SJCRH30 (cell line): ENCODE measurements at regions not wholly inside any gene's neighbourhood (a gene's known extent, or its start where the extent isn't known, plus 50 kb on each side); places are given as distances from the start of the nearest gene placed in this dataset.

ENCODE experiments used
- DNase-seq, 2 experiments: peaks; one replicate each; pipeline ENCODE4 v3.0.0-alpha.2; 2015 to 2020
- H3K27ac ChIP-seq: fragments of 250-450 bp; sonication (Bioruptor Pico); 2 replicates; pipeline ENCODE4 v1.5.1; 2020; ENCODE audit warnings: mild to moderate bottlenecking, moderate library complexity
- H3K27me3 ChIP-seq: fragments of 250-450 bp; sonication (Bioruptor Pico); 2 replicates; pipeline ENCODE4 v1.5.1; 2020; ENCODE audit warnings: mild to moderate bottlenecking, moderate library complexity
- H3K36me3 ChIP-seq: fragments of 250-450 bp; sonication (Bioruptor Pico); 2 replicates; pipeline ENCODE4 v1.5.1; 2020; ENCODE audit warnings: mild to moderate bottlenecking, moderate library complexity
- H3K4me1 ChIP-seq: fragments of 250-450 bp; sonication (Bioruptor Pico); 2 replicates; pipeline ENCODE4 v1.5.1; 2020; ENCODE audit warnings: mild to moderate bottlenecking, moderate library complexity
- H3K4me3 ChIP-seq: fragments of 250-450 bp; sonication (Bioruptor Pico); 2 replicates; pipeline ENCODE4 v1.5.1; 2020; ENCODE audit warnings: mild to moderate bottlenecking, moderate library complexity
- H3K9me3 ChIP-seq: fragments of 250-450 bp; sonication (Bioruptor Pico); replicated peaks from 2 replicates; pipeline ENCODE4 v1.5.1; 2020; ENCODE audit warnings: mild to moderate bottlenecking, moderate library complexity

GRCh38 chr9:1954238-1954637, 60.9 kb upstream of the SMARCA2 start:
- no peak for DNase-seq
- Histone ChIP-seq H3K36me3 (no peaks in the 10 kb centered on the region), H3K9me3 (no peaks in the 10 kb centered on the region), H3K27me3 (no peaks in the 10 kb centered on the region), H3K4me1 (no peaks in the 10 kb centered on the region), H3K4me3 (no peak overlapping the region), H3K27ac (no peak overlapping the region)

DNA sequence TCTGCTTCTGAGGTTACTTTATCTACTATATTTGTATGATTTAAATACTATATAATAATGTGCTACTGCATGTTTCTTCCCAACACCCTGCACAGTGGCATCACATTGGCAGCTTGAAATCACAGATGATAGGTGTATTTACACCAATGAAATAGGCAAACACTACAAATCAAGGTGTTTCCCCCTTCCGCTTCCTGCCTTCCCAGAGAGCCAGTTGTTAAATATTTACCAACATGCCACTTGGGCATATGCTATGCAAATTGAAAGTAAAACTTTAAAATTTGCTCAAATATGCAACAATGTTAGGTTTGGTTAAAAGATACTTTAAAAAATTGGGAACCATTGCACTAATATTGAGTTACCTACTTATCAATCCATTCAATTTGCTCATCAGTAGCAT, 58.2 kb upstream of the SMARCA2 start:
- H3K27me3 ChIP-seq = no peaks in the 10 kb centered on the region
- DNase-seq = no peak
- no peak overlapping the region for H3K4me3 ChIP-seq
- H3K9me3 ChIP-seq = no peaks in the 10 kb centered on the region
- no peaks in the 10 kb centered on the region for H3K4me1 ChIP-seq
- H3K36me3 ChIP-seq = no peaks in the 10 kb centered on the region
- no peak overlapping the region for H3K27ac ChIP-seq

DNA sequence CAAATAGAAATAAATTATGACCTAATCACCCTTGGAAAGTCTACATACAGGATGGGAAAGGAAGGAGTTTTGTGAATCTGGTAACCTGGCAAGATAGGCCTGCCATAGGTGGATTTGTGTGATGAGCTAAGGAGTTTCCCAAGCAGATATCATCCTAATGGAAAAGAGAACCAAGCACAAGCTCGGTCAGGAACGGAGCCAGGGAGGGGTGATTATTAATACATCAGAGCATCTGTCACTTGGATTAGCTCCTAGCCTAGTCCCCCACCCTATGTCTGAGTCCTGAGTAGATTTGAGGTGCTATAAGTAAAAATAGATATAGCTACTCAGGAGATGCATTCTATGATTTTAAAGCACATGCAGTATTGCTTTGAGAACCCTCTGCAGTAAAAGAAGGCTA, 57.3 kb upstream of the SMARCA2 start:
- H3K36me3 ChIP-seq = no peaks in the 10 kb centered on the region
- no peak for DNase-seq
- H3K4me1 ChIP-seq = no peaks in the 10 kb centered on the region
- H3K27me3 ChIP-seq = no peaks in the 10 kb centered on the region
- no peak overlapping the region for H3K27ac ChIP-seq
- no peaks in the 10 kb centered on the region for H3K9me3 ChIP-seq
- no peak overlapping the region for H3K4me3 ChIP-seq

GRCh38 chr9:1959371-1959770, 55.8 kb upstream of the SMARCA2 start:
- Histone ChIP-seq H3K4me3 (no peak overlapping the region), H3K4me1 (no peaks in the 10 kb centered on the region), H3K27ac (no peak overlapping the region), H3K9me3 (no peaks in the 10 kb centered on the region), H3K27me3 (no peaks in the 10 kb centered on the region), H3K36me3 (no peaks in the 10 kb centered on the region)
- peak in 1 of 2 experiments; percentile 3 for DNase-seq

DNA sequence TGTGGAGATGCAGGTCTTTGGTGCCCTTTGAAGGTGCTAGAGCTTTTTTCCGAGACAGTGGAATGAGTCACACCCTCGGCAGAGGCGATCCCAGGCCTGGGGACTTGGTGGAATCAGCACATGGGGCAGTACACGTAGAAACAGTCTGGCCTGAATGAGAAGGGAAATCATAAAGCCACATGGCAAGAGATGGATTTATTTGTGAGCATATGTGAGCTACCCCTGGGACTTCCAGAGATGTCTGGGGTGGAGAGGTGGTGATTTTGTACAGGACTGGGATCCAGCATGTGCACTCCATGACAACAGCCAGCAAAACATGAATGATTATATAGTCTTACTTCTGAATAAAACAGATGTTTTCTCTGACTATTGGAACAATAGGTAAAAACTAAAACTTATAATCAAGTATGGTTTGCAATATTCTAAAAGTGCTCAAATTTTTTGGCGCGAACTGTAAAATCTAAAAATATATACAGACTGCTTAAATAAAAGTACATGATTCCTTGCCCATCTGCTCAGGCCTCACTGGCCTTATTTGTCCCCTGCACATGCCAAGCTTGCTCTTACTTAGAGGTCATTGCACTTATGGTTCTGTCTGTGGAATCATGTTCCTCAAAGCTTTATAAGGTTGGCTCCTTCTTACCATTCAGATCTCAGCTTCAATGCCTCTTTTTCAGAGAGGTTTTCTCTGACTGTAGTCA, 54.7 kb upstream of the SMARCA2 start:
- Histone ChIP-seq H3K36me3 (no peaks in the 10 kb centered on the region), H3K27me3 (no peaks in the 10 kb centered on the region), H3K27ac (no peak overlapping the region), H3K4me3 (no peak overlapping the region), H3K4me1 (no peaks in the 10 kb centered on the region), H3K9me3 (no peaks in the 10 kb centered on the region)
- no peak for DNase-seq

DNA sequence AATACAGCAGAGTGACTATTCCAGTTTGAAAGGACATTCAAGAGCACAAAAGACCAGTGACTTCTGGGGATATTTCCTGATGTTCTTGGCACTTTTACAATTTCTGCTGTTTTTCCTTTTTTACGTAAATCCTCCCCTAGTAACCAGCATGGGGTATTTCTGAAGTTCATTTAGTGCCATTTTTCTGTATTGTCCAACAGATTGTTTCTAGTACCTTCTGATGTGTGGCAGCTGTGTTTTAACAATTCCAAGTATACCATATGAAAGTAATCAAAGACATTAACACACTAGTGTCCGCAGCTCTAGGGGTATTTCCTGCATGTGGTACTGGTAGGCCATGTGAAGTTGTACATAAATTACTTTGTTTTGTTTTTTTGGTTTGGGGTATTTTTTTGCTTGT, 53.0 kb upstream of the SMARCA2 start:
- Histone ChIP-seq H3K9me3 (no peaks in the 10 kb centered on the region), H3K27ac (no peak overlapping the region), H3K4me1 (no peaks in the 10 kb centered on the region), H3K36me3 (no peaks in the 10 kb centered on the region), H3K27me3 (no peaks in the 10 kb centered on the region), H3K4me3 (no peak overlapping the region)
- DNase-seq = no peak

GRCh38 chr9:1962588-1963106, 52.5 kb upstream of the SMARCA2 start:
- H3K4me1 ChIP-seq = no peaks in the 10 kb centered on the region
- no peaks in the 10 kb centered on the region for H3K27me3 ChIP-seq
- H3K27ac ChIP-seq = no peak overlapping the region
- H3K36me3 ChIP-seq = no peaks in the 10 kb centered on the region
- no peaks in the 10 kb centered on the region for H3K9me3 ChIP-seq
- no peak overlapping the region for H3K4me3 ChIP-seq
- no peak for DNase-seq

- Histone ChIP-seq H3K9me3 (no peaks in the 10 kb centered on the region), H3K27ac (no peak overlapping the region), H3K4me1 (no peaks in the 10 kb centered on the region), H3K36me3 (no peaks in the 10 kb centered on the region), H3K27me3 (no peaks in the 10 kb centered on the region), H3K4me3 (no peak overlapping the region)
- DNase-seq = no peak
These were observed 51.1 kb upstream of the SMARCA2 start for GRCh38 chr9:1964093-1964492.
